ENCODE measurements at regions not wholly inside any gene's neighbourhood (a gene's known extent, or its start where the extent isn't known, plus 50 kb on each side); places are given as distances from the start of the nearest gene placed in this dataset.

DNA sequence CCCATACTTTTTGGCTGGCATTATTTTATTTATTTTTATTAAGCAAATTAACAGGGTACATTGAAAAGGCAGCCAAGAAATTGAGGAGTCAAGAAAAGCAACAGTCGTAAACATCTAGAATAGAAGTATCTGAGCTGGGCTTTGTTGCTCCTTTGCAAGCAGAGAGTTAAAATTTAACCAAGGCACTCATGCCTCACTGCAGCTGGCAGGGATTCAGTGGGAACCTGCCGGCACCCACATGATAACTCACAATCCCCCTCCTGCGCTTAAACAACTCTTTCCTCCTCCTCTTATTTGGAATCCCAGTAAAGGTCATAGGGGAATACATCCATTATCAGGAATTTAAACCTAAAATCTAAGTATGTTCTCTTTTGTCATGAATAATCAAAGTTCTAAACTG lies 115.5 kb downstream of the SOX3 start:
- no peak for TF ChIP-seq POLR2AphosphoS5 (IDR thresholded peaks at IDR 0.05; ENCODE audit: low read depth, low read length)
- TF ChIP-seq, protein P1, sequence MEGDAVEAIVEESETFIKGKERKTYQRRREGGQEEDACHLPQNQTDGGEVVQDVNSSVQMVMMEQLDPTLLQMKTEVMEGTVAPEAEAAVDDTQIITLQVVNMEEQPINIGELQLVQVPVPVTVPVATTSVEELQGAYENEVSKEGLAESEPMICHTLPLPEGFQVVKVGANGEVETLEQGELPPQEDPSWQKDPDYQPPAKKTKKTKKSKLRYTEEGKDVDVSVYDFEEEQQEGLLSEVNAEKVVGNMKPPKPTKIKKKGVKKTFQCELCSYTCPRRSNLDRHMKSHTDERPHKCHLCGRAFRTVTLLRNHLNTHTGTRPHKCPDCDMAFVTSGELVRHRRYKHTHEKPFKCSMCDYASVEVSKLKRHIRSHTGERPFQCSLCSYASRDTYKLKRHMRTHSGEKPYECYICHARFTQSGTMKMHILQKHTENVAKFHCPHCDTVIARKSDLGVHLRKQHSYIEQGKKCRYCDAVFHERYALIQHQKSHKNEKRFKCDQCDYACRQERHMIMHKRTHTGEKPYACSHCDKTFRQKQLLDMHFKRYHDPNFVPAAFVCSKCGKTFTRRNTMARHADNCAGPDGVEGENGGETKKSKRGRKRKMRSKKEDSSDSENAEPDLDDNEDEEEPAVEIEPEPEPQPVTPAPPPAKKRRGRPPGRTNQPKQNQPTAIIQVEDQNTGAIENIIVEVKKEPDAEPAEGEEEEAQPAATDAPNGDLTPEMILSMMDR (IDR thresholded peaks at IDR 0.05), result no peak
